A549 (cell line): ENCODE measurements at regions not wholly inside any gene's neighbourhood (a gene's known extent, or its start where the extent isn't known, plus 50 kb on each side); places are given as distances from the start of the nearest gene placed in this dataset.

Experiments
- ATAC-seq, 2 experiments: fragments of 200-7000 bp in 1 of 2; fragments of >200 bp in 1 of 2; cut with Nextera tagmentation in 1 of 2; cut with Tn5 transposase in 1 of 2; 3 replicates each; pipeline versions ENCODE4 v1.8.0 to v1.9.1; 2018 to 2020; ENCODE audit warnings: mild to moderate bottlenecking in 1 of 2, moderate library complexity in 1 of 2
- CTCF ChIA-PET: fragments of 300-600 bp; sonication (Branson Sonifier 250); formaldehyde crosslinking; extraction: SDS; loops from one replicate; lab custom pipeline; 2021; ENCODE audit warnings: antibody characterized with exemption, inconsistent platforms; lab: Yijun Ruan, JAX
- POLR2A ChIA-PET: fragments of 350-600 bp; formaldehyde crosslinking; extraction: SDS; loops from one replicate; lab custom pipeline; 2021; ENCODE audit warnings: antibody characterized with exemption, inconsistent platforms; lab: Yijun Ruan, JAX
- DNase-seq, 2 experiments: peaks; one replicate each; pipeline versions ENCODE4 v3.0.0 to v3.0.0-alpha.2; 2011 to 2016; ENCODE audit warnings: low read depth in 1 of 2, low spot score in 1 of 2
- FAIRE-seq: peaks from 2 replicates; lab custom pipeline; 2011; peaks lifted over from hg19 to GRCh38; lab: Jason Lieb, UNC
- H3K27ac ChIP-seq, 2 experiments: fragments of >200 bp; sonication (Bioruptor Twin); formaldehyde crosslinking; 3 replicates each; pipeline ENCODE4 v1.5.1; 2016 to 2017
- H3K4me1 ChIP-seq: fragments of >200 bp; sonication (Bioruptor Twin); formaldehyde crosslinking; 3 replicates; pipeline ENCODE4 v1.6.1; 2016
- H3K4me2 ChIP-seq: fragments of >200 bp; sonication (Bioruptor Twin); formaldehyde crosslinking; 3 replicates; pipeline ENCODE4 v1.6.1; 2016
- H3K4me3 ChIP-seq: fragments of >200 bp; sonication (Bioruptor Twin); formaldehyde crosslinking; 3 replicates; pipeline ENCODE4 v1.5.1; 2016
- H3K9me3 ChIP-seq: fragments of >200 bp; sonication (Bioruptor Twin); formaldehyde crosslinking; 3 replicates; pipeline ENCODE4 v1.6.1; 2016
- CEBPB ChIP-seq, 2 experiments: fragments of >200 bp in 1 of 2; sonication (Bioruptor Twin) in 1 of 2; formaldehyde crosslinking in 1 of 2; IDR thresholded peaks; 2 replicates each; pipeline ENCODE4 v1.6.1; 2012 to 2016
- CHD2 ChIP-seq: fragments of 150-350 bp; IDR thresholded peaks from 2 replicates; pipeline ENCODE4 v1.6.1; 2014; ENCODE audit warnings: low read length; ENCODE audit not compliant: partially characterized antibody
- EHMT2 ChIP-seq: fragments of 200-600 bp; sonication (generic); IDR thresholded peaks from 2 replicates; pipeline ENCODE4 v1.6.1; 2016; ENCODE audit warnings: antibody characterized with exemption, low read depth, mild to moderate bottlenecking, moderate library complexity
- FOSB ChIP-seq: fragments of 250-450 bp; sonication (Bioruptor Pico); IDR thresholded peaks from 2 replicates; pipeline ENCODE4 v1.5.0; 2020; ENCODE audit warnings: mild to moderate bottlenecking, moderate library complexity
- FOXS1 ChIP-seq: fragments of 250-450 bp; sonication (Bioruptor Pico); IDR thresholded peaks from 2 replicates; pipeline ENCODE4 v1.5.0; 2020; ENCODE audit warnings: mild to moderate bottlenecking, moderate library complexity
- HDAC2 ChIP-seq: fragments of 200-600 bp; sonication (generic); IDR thresholded peaks from 2 replicates; pipeline ENCODE4 v1.6.1; 2016
- HEYL ChIP-seq: fragments of 250-450 bp; sonication (Bioruptor Pico); IDR thresholded peaks from 2 replicates; pipeline ENCODE4 v1.8.0; 2021; ENCODE audit warnings: mild to moderate bottlenecking, moderate library complexity
- HOXA7 ChIP-seq: fragments of 250-450 bp; sonication (Bioruptor Pico); IDR thresholded peaks from 2 replicates; pipeline ENCODE4 v1.5.0; 2020; ENCODE audit warnings: mild to moderate bottlenecking, moderate library complexity
- HOXB13 ChIP-seq: fragments of 250-450 bp; sonication (Bioruptor Pico); IDR thresholded peaks from 2 replicates; pipeline ENCODE4 v1.5.0; 2020; ENCODE audit warnings: low read depth, mild to moderate bottlenecking, moderate library complexity
- KDM1A ChIP-seq: fragments of 200-600 bp; sonication (generic); IDR thresholded peaks from 2 replicates; pipeline ENCODE4 v1.6.1; 2016; ENCODE audit warnings: low read depth, mild to moderate bottlenecking
- KDM5A ChIP-seq: fragments of 200-600 bp; sonication (generic); IDR thresholded peaks from 2 replicates; pipeline ENCODE4 v1.6.1; 2016; ENCODE audit warnings: antibody characterized with exemption, mild to moderate bottlenecking
- POLR2AphosphoS2 ChIP-seq: conservative IDR thresholded peaks from 2 replicates; pipeline ENCODE4 v1.6.1; 2012; ENCODE audit warnings: low read length, improper control_type of control experiment, inconsistent platforms
- RAD21 ChIP-seq, 2 experiments: fragments of >200 bp in 1 of 2; sonication (Bioruptor Twin) in 1 of 2; formaldehyde crosslinking in 1 of 2; IDR thresholded peaks in 1 of 2; conservative IDR thresholded peaks in 1 of 2; 2 replicates in 1 of 2; 3 replicates in 1 of 2; pipeline ENCODE4 v1.6.1; 2012 to 2018; ENCODE audit warnings: inconsistent platforms in 1 of 2
- RARB ChIP-seq: fragments of 250-450 bp; sonication (Bioruptor Pico); IDR thresholded peaks from 2 replicates; pipeline ENCODE4 v1.8.0; 2021; ENCODE audit warnings: mild to moderate bottlenecking, moderate library complexity
- SMC3 ChIP-seq: fragments of >200 bp; sonication (Bioruptor Twin); formaldehyde crosslinking; IDR thresholded peaks from 3 replicates; pipeline ENCODE4 v1.6.1; 2018; ENCODE audit warnings: inconsistent platforms
- TFCP2L1 ChIP-seq: fragments of 250-450 bp; sonication (Bioruptor Pico); IDR thresholded peaks from 2 replicates; pipeline ENCODE4 v1.5.0; 2021; ENCODE audit warnings: mild to moderate bottlenecking
- ZC3H11A ChIP-seq: fragments of 450-650 bp; IDR thresholded peaks from 2 replicates; pipeline ENCODE4 v1.6.1; 2014; ENCODE audit warnings: antibody characterized with exemption, mild to moderate bottlenecking
- ZNF302 ChIP-seq: fragments of 250-450 bp; sonication (Bioruptor Pico); IDR thresholded peaks from 2 replicates; pipeline ENCODE4 v1.9.0; 2021; ENCODE audit warnings: inconsistent platforms, mild to moderate bottlenecking, moderate library complexity
- WGBS: methylation state at CpG from one replicate; pipeline ENCODE4 v1.1.6; 2017; ENCODE audit errors: missing lambda C conversion rate; 5-methylcytosine and 5-hydroxymethylcytosine counted together
- TF ChIP-seq, protein P1 (sequence below): IDR thresholded peaks from 2 replicates; pipeline ENCODE4 v1.6.1; 2012
- TF ChIP-seq, protein P2 (sequence below): fragments of >200 bp; sonication (Bioruptor Twin); formaldehyde crosslinking; IDR thresholded peaks from 3 replicates; pipeline ENCODE4 v1.6.1; 2016
- TF ChIP-seq, protein P3 (sequence below): fragments of 200-600 bp; sonication (generic); IDR thresholded peaks from 2 replicates; pipeline ENCODE4 v1.6.1; 2016; ENCODE audit warnings: antibody characterized with exemption, mild to moderate bottlenecking, moderate library complexity
- TF ChIP-seq, protein P4 (sequence below): fragments of >200 bp; sonication (Bioruptor Twin); formaldehyde crosslinking; IDR thresholded peaks from 3 replicates; pipeline ENCODE4 v1.5.1; 2016

DNA sequence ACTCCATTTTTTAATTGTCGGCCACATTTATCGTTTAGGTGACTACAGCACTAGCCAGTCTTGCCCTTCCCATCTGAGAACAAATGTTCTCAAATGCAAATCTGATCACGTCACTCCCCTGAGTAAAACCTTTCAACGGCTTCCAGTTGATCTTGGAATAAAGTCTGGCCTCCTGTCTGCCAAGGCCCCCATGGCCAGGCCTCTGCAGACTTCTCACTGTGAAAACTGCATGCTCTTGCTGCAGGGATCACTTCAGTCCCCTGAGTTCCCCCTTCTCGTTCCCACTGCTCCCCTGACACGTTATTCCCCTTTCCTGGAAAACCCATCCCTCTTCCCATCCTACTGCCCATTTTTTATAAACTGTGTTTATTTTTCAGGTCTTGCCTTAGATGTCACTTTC, 124.1 kb upstream of the NEBL start:
- no peaks in the 10 kb centered on the region for H3K9me3 ChIP-seq
- DNase-seq = no peak
- no peak for TF ChIP-seq CHD2
- TF ChIP-seq, protein P1, sequence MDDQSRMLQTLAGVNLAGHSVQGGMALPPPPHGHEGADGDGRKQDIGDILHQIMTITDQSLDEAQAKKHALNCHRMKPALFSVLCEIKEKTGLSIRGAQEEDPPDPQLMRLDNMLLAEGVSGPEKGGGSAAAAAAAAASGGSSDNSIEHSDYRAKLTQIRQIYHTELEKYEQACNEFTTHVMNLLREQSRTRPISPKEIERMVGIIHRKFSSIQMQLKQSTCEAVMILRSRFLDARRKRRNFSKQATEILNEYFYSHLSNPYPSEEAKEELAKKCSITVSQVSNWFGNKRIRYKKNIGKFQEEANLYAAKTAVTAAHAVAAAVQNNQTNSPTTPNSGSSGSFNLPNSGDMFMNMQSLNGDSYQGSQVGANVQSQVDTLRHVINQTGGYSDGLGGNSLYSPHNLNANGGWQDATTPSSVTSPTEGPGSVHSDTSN = no peak
- no peak for TF ChIP-seq RARB
- TF ChIP-seq CEBPB (IDR thresholded peaks at IDR 0.05) = no peak
- TF ChIP-seq FOXS1 (CRISPR knock-in tag) = no peak
- no peak for TF ChIP-seq HOXA7 (CRISPR knock-in tag)
- no peak for TF ChIP-seq ZC3H11A
- no peak for TF ChIP-seq TFCP2L1 (CRISPR knock-in tag)
- TF ChIP-seq KDM5A = no peak
- TF ChIP-seq, protein P2, sequence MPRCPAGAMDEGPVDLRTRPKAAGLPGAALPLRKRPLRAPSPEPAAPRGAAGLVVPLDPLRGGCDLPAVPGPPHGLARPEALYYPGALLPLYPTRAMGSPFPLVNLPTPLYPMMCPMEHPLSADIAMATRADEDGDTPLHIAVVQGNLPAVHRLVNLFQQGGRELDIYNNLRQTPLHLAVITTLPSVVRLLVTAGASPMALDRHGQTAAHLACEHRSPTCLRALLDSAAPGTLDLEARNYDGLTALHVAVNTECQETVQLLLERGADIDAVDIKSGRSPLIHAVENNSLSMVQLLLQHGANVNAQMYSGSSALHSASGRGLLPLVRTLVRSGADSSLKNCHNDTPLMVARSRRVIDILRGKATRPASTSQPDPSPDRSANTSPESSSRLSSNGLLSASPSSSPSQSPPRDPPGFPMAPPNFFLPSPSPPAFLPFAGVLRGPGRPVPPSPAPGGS = no peak
- TF ChIP-seq EHMT2 = no peak
- no peak for TF ChIP-seq SMC3
- no peak for TF ChIP-seq ZNF302 (CRISPR knock-in tag)
- TF ChIP-seq HEYL (CRISPR knock-in tag) = no peak
- TF ChIP-seq, protein P3, sequence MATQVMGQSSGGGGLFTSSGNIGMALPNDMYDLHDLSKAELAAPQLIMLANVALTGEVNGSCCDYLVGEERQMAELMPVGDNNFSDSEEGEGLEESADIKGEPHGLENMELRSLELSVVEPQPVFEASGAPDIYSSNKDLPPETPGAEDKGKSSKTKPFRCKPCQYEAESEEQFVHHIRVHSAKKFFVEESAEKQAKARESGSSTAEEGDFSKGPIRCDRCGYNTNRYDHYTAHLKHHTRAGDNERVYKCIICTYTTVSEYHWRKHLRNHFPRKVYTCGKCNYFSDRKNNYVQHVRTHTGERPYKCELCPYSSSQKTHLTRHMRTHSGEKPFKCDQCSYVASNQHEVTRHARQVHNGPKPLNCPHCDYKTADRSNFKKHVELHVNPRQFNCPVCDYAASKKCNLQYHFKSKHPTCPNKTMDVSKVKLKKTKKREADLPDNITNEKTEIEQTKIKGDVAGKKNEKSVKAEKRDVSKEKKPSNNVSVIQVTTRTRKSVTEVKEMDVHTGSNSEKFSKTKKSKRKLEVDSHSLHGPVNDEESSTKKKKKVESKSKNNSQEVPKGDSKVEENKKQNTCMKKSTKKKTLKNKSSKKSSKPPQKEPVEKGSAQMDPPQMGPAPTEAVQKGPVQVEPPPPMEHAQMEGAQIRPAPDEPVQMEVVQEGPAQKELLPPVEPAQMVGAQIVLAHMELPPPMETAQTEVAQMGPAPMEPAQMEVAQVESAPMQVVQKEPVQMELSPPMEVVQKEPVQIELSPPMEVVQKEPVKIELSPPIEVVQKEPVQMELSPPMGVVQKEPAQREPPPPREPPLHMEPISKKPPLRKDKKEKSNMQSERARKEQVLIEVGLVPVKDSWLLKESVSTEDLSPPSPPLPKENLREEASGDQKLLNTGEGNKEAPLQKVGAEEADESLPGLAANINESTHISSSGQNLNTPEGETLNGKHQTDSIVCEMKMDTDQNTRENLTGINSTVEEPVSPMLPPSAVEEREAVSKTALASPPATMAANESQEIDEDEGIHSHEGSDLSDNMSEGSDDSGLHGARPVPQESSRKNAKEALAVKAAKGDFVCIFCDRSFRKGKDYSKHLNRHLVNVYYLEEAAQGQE = no peak
- no peak for TF ChIP-seq POLR2AphosphoS2
- no peak for TF ChIP-seq KDM1A
- TF ChIP-seq HOXB13 (CRISPR knock-in tag) = no peak
- no peak for TF ChIP-seq HDAC2
- no peak for TF ChIP-seq FOSB (CRISPR knock-in tag)
- TF ChIP-seq, all 56 proteins: peak for 0
- ATAC-seq (no peak), FAIRE-seq (no peak)
- WGBS = 92% methylated on average over 6 of the region's 6 CpGs
- ChIA-PET CTCF (interaction anchor here (0.6 to 1.1 kb wide), 4 partner anchors 11 to 46 kb away, joined by 3 read pairs; no protein-coding TSS in a partner anchor), POLR2A (no interaction called here)
- H3K27ac ChIP-seq = no peak overlapping the region
- no peaks in the 10 kb centered on the region for H3K4me1 ChIP-seq
- H3K4me2 ChIP-seq = no peak overlapping the region
- H3K4me3 ChIP-seq = no peak overlapping the region

DNA sequence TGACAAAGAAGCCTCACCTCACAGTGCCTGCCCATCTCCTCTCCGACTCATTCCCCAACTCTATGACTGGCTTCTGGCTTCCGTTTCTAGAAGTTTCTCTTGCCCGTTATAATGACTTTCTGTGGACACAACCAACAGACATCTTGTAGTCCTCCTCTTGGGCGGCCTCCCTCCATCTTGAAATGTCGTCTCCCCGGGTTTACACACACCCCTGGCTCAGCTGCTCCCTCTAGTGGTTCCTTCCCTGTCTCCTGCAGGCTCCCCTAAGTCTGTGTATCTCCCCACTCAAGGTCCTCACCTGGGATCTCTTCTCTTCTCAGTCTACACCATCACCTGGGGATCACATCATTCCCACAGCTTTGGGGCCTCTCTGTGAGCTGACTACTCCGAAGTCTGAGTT, 123.4 kb upstream of the NEBL start:
- H3K4me3 ChIP-seq = no peak overlapping the region
- peak; percentile 73 to 93; a peak in 5 of 6 replicates for ATAC-seq
- H3K4me2 ChIP-seq = no peak overlapping the region
- H3K4me1 ChIP-seq = no peaks in the 10 kb centered on the region
- CTCF ChIA-PET = interaction anchor here (0.6 to 1.4 kb wide), 7 partner anchors 8 to 250 kb away, joined by 3 to 4 read pairs (median 3); no protein-coding TSS in a partner anchor
- no peaks in the 10 kb centered on the region for H3K9me3 ChIP-seq
- DNase-seq = peak; percentile 51 to 65
- TF ChIP-seq CEBPB (IDR thresholded peaks at IDR 0.05) = no peak
- TF ChIP-seq, protein P4, sequence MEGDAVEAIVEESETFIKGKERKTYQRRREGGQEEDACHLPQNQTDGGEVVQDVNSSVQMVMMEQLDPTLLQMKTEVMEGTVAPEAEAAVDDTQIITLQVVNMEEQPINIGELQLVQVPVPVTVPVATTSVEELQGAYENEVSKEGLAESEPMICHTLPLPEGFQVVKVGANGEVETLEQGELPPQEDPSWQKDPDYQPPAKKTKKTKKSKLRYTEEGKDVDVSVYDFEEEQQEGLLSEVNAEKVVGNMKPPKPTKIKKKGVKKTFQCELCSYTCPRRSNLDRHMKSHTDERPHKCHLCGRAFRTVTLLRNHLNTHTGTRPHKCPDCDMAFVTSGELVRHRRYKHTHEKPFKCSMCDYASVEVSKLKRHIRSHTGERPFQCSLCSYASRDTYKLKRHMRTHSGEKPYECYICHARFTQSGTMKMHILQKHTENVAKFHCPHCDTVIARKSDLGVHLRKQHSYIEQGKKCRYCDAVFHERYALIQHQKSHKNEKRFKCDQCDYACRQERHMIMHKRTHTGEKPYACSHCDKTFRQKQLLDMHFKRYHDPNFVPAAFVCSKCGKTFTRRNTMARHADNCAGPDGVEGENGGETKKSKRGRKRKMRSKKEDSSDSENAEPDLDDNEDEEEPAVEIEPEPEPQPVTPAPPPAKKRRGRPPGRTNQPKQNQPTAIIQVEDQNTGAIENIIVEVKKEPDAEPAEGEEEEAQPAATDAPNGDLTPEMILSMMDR = peak; percentile 34; the same call in 2 of the 3 replicates
- peak; percentile 29 to 53; a peak in 3 of 5 replicates for TF ChIP-seq RAD21 (conservative IDR thresholded peaks at IDR 0.05 in 1 of 2, IDR thresholded peaks at IDR 0.05 in 1 of 2)
- TF ChIP-seq, all 56 proteins: peak for 2
- no peak for FAIRE-seq
- WGBS = 74% methylated on average over 7 of the region's 7 CpGs
- no peak overlapping the region for H3K27ac ChIP-seq
- POLR2A ChIA-PET = no interaction called here
